Caco-2 (cell line): ENCODE measurements at regions not wholly inside any gene's neighbourhood (a gene's known extent, or its start where the extent isn't known, plus 50 kb on each side); places are given as distances from the start of the nearest gene placed in this dataset.
"Not testable (repeated sequence)": the region's sequence is repeated elsewhere in the genome, so short reads cannot be mapped to it uniquely, and the experiment has no call there.

ENCODE experiments used
- BruUV-seq: library from RNA; stranded (reverse); fragments of 400-500 nt; replicated peaks from 2 replicates; lab custom pipeline; 2021; lab: Mats Ljungman, UMichigan
- CTCF ChIA-PET: fragments of 300-600 bp; sonication (Branson Sonifier 250); formaldehyde crosslinking; loops from one replicate; lab custom pipeline; 2022; ENCODE audit warnings: antibody characterized with exemption; lab: Charles Lee
- POLR2A ChIA-PET: fragments of 300-600 bp; sonication (Branson Sonifier 250); formaldehyde crosslinking; loops from one replicate; lab custom pipeline; 2022; ENCODE audit warnings: antibody characterized with exemption; lab: Charles Lee
- DNase-seq, 2 experiments: peaks; one replicate each; pipeline versions ENCODE4 v3.0.0 to v3.0.0-alpha.2; 2020 to 2022
- H3K27me3 ChIP-seq: replicated peaks from 2 replicates; pipeline ENCODE4 v1.6.0; 2011; ENCODE audit warnings: low read length; ENCODE audit not compliant: control insufficient read depth, insufficient read depth
- H3K36me3 ChIP-seq: 2 replicates; pipeline ENCODE4 v1.5.1; 2011; ENCODE audit warnings: low read length; ENCODE audit not compliant: control insufficient read depth, insufficient read depth
- H3K4me1 ChIP-seq: fragments of 250-450 bp; sonication (Bioruptor Pico); 2 replicates; pipeline ENCODE4 v1.5.1; 2020; ENCODE audit warnings: mild to moderate bottlenecking
- H3K4me3 ChIP-seq: 2 replicates; pipeline ENCODE4 v1.5.1; 2011; ENCODE audit warnings: low read depth, mild to moderate bottlenecking, control low read depth, low read length
- H3K9me3 ChIP-seq: fragments of 250-450 bp; sonication (Bioruptor Pico); 2 replicates; pipeline ENCODE4 v1.5.1; 2020; ENCODE audit warnings: mild to moderate bottlenecking, moderate library complexity
- H3K27ac Mint-ChIP-seq: one replicate; pipeline ENCODE4 v1.8.0; 2022; ENCODE audit warnings: mixed read lengths; ENCODE audit not compliant: unreplicated experiment
- H3K27me3 Mint-ChIP-seq: one replicate; pipeline ENCODE4 v1.8.0; 2022; ENCODE audit warnings: mixed read lengths; ENCODE audit not compliant: insufficient read depth, unreplicated experiment
- H3K36me3 Mint-ChIP-seq: one replicate; pipeline ENCODE4 v1.8.0; 2022; ENCODE audit warnings: mild to moderate bottlenecking, mixed read lengths; ENCODE audit not compliant: insufficient read depth, unreplicated experiment
- H3K4me1 Mint-ChIP-seq: one replicate; pipeline ENCODE4 v1.8.0; 2022; ENCODE audit warnings: low read depth, mixed read lengths; ENCODE audit not compliant: unreplicated experiment
- H3K4me3 Mint-ChIP-seq: one replicate; pipeline ENCODE4 v1.8.0; 2022; ENCODE audit warnings: mild to moderate bottlenecking, moderate library complexity, mixed read lengths; ENCODE audit not compliant: unreplicated experiment
- H3K9me3 Mint-ChIP-seq: one replicate; pipeline ENCODE4 v1.8.0; 2022; ENCODE audit warnings: mixed read lengths; ENCODE audit not compliant: unreplicated experiment
- CTCF ChIP-seq, 2 experiments: fragments of 200-600 bp in 1 of 2; IDR thresholded peaks; 1 replicate in 1 of 2; 2 replicates in 1 of 2; pipeline versions ENCODE4 v1.5.1 to v1.8.0; 2011 to 2022; ENCODE audit warnings: antibody characterized with exemption in 1 of 2, control low read depth in 1 of 2, inconsistent platforms in 1 of 2, low read depth in 1 of 2, low read length in 1 of 2, mild to moderate bottlenecking in 1 of 2, moderate library complexity in 1 of 2; ENCODE audit not compliant: insufficient read depth in 1 of 2, severe bottlenecking in 1 of 2, unreplicated experiment in 1 of 2
- intact Hi-C: fragments of 100-400 bp; cut with micrococcal nuclease; formaldehyde crosslinking; loops from one replicate; pipeline ENCODE4 v1.10.0; 2022; ENCODE audit not compliant: unreplicated experiment

- H3K27ac Mint-ChIP-seq: no peak overlapping the region
- CTCF ChIA-PET: no interaction called here
- no TSS peak for BruUV-seq
- POLR2A ChIA-PET: no interaction called here
- DNase-seq: peak in 1 of 2 experiments; percentile 22
- no peaks in the 10 kb centered on the region for H3K27me3 Mint-ChIP-seq
- no peaks in the 10 kb centered on the region for H3K9me3 Mint-ChIP-seq
- no peaks in the 10 kb centered on the region for H3K4me1 Mint-ChIP-seq
- Histone ChIP-seq H3K4me1 (no peaks in the 10 kb centered on the region), H3K36me3 (no peaks in the 10 kb centered on the region), H3K4me3 (no peak overlapping the region), H3K27me3 (no peaks in the 10 kb centered on the region), H3K9me3 (no peaks in the 10 kb centered on the region)
- H3K36me3 Mint-ChIP-seq: no peaks in the 10 kb centered on the region
- H3K4me3 Mint-ChIP-seq: no peak overlapping the region
- TF ChIP-seq CTCF (IDR thresholded peaks at IDR 0.05; ENCODE audit: insufficient read depth in 1 of 2, low read depth in 1 of 2, low read length in 1 of 2, severe bottlenecking in 1 of 2, unreplicated experiment in 1 of 2): no peak
- intact Hi-C loops: no loop called here
These were observed 207.6 kb downstream of the NPIPB11 start for GRCh38 chr16:29198731-29199521.

GRCh38 chr16:29198231-29198630 lies 208.3 kb downstream of the NPIPB11 start:
- TF ChIP-seq CTCF (IDR thresholded peaks at IDR 0.05; ENCODE audit: insufficient read depth in 1 of 2, low read depth in 1 of 2, low read length in 1 of 2, severe bottlenecking in 1 of 2, unreplicated experiment in 1 of 2): no peak
- Mint-ChIP-seq H3K27me3 (no peaks in the 10 kb centered on the region), H3K4me3 (no peak overlapping the region), H3K9me3 (no peaks in the 10 kb centered on the region), H3K36me3 (no peaks in the 10 kb centered on the region), H3K4me1 (no peaks in the 10 kb centered on the region), H3K27ac (no peak overlapping the region)
- H3K4me3 ChIP-seq: no peak overlapping the region
- intact Hi-C loops: no loop called here
- H3K36me3 ChIP-seq: no peaks in the 10 kb centered on the region
- H3K4me1 ChIP-seq: no peaks in the 10 kb centered on the region
- ChIA-PET CTCF (no interaction called here), POLR2A (no interaction called here)
- no peaks in the 10 kb centered on the region for H3K27me3 ChIP-seq
- BruUV-seq: no TSS peak
- no peak for DNase-seq
- H3K9me3 ChIP-seq: no peaks in the 10 kb centered on the region

GRCh38 chr16:29197494-29198100 lies 208.9 kb downstream of the NPIPB11 start:
- H3K27ac Mint-ChIP-seq, BruUV-seq, H3K4me1 Mint-ChIP-seq, H3K36me3 ChIP-seq, H3K27me3 Mint-ChIP-seq, H3K36me3 Mint-ChIP-seq, H3K4me1 ChIP-seq, H3K9me3 ChIP-seq, H3K4me3 Mint-ChIP-seq, H3K4me3 ChIP-seq, CTCF ChIA-PET, POLR2A ChIA-PET, H3K9me3 Mint-ChIP-seq, intact Hi-C loops, H3K27me3 ChIP-seq: not testable (repeated sequence)
- peak in 1 of 2 experiments; percentile 2 for DNase-seq

- H3K27me3 Mint-ChIP-seq, H3K4me1 ChIP-seq, BruUV-seq, H3K27me3 ChIP-seq, intact Hi-C loops, H3K4me3 ChIP-seq, H3K27ac Mint-ChIP-seq, POLR2A ChIA-PET, H3K36me3 Mint-ChIP-seq, H3K36me3 ChIP-seq, H3K9me3 Mint-ChIP-seq, CTCF ChIA-PET, H3K4me3 Mint-ChIP-seq, H3K9me3 ChIP-seq, H3K4me1 Mint-ChIP-seq, DNase-seq: not testable (repeated sequence)
These were observed 209.8 kb downstream of the NPIPB11 start for GRCh38 chr16:29196746-29197145.

- POLR2A ChIA-PET, H3K9me3 ChIP-seq, H3K27me3 ChIP-seq, H3K36me3 ChIP-seq, H3K4me1 Mint-ChIP-seq, H3K9me3 Mint-ChIP-seq, H3K27me3 Mint-ChIP-seq, H3K4me1 ChIP-seq, BruUV-seq, CTCF ChIA-PET, H3K4me3 ChIP-seq, intact Hi-C loops, H3K27ac Mint-ChIP-seq, H3K4me3 Mint-ChIP-seq, H3K36me3 Mint-ChIP-seq: not testable (repeated sequence)
- peak in 1 of 2 experiments; percentile 3 for DNase-seq
These were observed 210.4 kb downstream of the LAT start for GRCh38 chr16:29195116-29195872.
